Trophoblast cell (in vitro differentiated cells and primary cell): ENCODE measurements at regions not wholly inside any gene's neighbourhood (a gene's known extent, or its start where the extent isn't known, plus 50 kb on each side); places are given as distances from the start of the nearest gene placed in this dataset.
A peak's percentile ranks its signal among the peaks of the same experiment; 100 is the strongest.

Experiments used
- DNase-seq, 2 donors: peaks; one replicate each; pipeline ENCODE4 v3.0.0-alpha.2; 2016
- H2AFZ ChIP-seq: 2 replicates; pipeline ENCODE4 v1.6.1; 2013; ENCODE audit warnings: low read length, moderate library complexity, mild to moderate bottlenecking; ENCODE audit not compliant: insufficient read depth, poor library complexity
- H2AK5ac ChIP-seq: 2 replicates; pipeline ENCODE4 v1.6.1; 2013; ENCODE audit warnings: mild to moderate bottlenecking, low read length
- H2BK120ac ChIP-seq: 2 replicates; pipeline ENCODE4 v1.6.1; 2013; ENCODE audit warnings: low read length, mild to moderate bottlenecking, moderate library complexity; ENCODE audit not compliant: insufficient read depth, poor library complexity
- H2BK12ac ChIP-seq: 2 replicates; pipeline ENCODE4 v1.6.1; 2013; ENCODE audit warnings: mild to moderate bottlenecking, low read length, moderate library complexity
- H2BK5ac ChIP-seq: 2 replicates; pipeline ENCODE4 v1.6.1; 2013; ENCODE audit warnings: low read length, low read depth, moderate library complexity, mild to moderate bottlenecking; ENCODE audit not compliant: poor library complexity
- H3K14ac ChIP-seq: 2 replicates; pipeline ENCODE4 v1.6.1; 2013; ENCODE audit warnings: mild to moderate bottlenecking, low read length
- H3K18ac ChIP-seq: 2 replicates; pipeline ENCODE4 v1.6.1; 2013; ENCODE audit warnings: mild to moderate bottlenecking, low read length
- H3K23ac ChIP-seq: 2 replicates; pipeline ENCODE4 v1.6.1; 2013; ENCODE audit warnings: low read length
- H3K27ac ChIP-seq: 2 replicates; pipeline ENCODE4 v1.5.1; 2013; ENCODE audit warnings: low read depth, mild to moderate bottlenecking, inconsistent platforms, low read length, moderate library complexity
- H3K27me3 ChIP-seq: 2 replicates; pipeline ENCODE4 v1.6.1; 2013; ENCODE audit warnings: inconsistent platforms, mild to moderate bottlenecking, low read length, moderate library complexity; ENCODE audit not compliant: insufficient read depth
- H3K36me3 ChIP-seq, 2 experiments: 1 replicate in 1 of 2; 2 replicates in 1 of 2; pipeline ENCODE4 v1.6.1; 2013; ENCODE audit warnings: low read length in 2 of 2, mild to moderate bottlenecking in 2 of 2, moderate library complexity in 1 of 2; ENCODE audit not compliant: insufficient read depth in 2 of 2, control insufficient read depth in 1 of 2
- H3K4ac ChIP-seq: 2 replicates; pipeline ENCODE4 v1.6.1; 2013; ENCODE audit warnings: low read depth, mild to moderate bottlenecking, low read length, moderate library complexity
- H3K4me1 ChIP-seq, 2 experiments: 1 replicate in 1 of 2; 2 replicates in 1 of 2; pipeline ENCODE4 v1.6.1; 2013; ENCODE audit warnings: low read length in 2 of 2, mild to moderate bottlenecking in 2 of 2, moderate library complexity in 1 of 2; ENCODE audit not compliant: insufficient read depth in 2 of 2, control insufficient read depth in 1 of 2
- H3K4me2 ChIP-seq: 2 replicates; pipeline ENCODE4 v1.6.1; 2013; ENCODE audit warnings: inconsistent platforms, mild to moderate bottlenecking, low read length, moderate library complexity
- H3K4me3 ChIP-seq: 2 replicates; pipeline ENCODE4 v1.5.1; 2013; ENCODE audit warnings: mild to moderate bottlenecking, low read depth, low read length, inconsistent platforms
- H3K79me1 ChIP-seq: one replicate; pipeline ENCODE4 v1.6.1; 2013; ENCODE audit warnings: low read length
- H3K79me2 ChIP-seq: 2 replicates; pipeline ENCODE4 v1.6.1; 2013; ENCODE audit warnings: low read length, mild to moderate bottlenecking; ENCODE audit not compliant: control insufficient read depth, insufficient read depth, poor library complexity
- H3K9ac ChIP-seq: 2 replicates; pipeline ENCODE4 v1.6.1; 2013; ENCODE audit warnings: mild to moderate bottlenecking, low read length
- H3K9me3 ChIP-seq: 2 replicates; pipeline ENCODE4 v1.6.1; 2013; ENCODE audit warnings: low read depth, mild to moderate bottlenecking, control low read depth, inconsistent platforms, low read length; ENCODE audit not compliant: insufficient read depth
- H4K12ac ChIP-seq: 2 replicates; pipeline ENCODE4 v1.6.1; 2013; ENCODE audit warnings: low read depth, mild to moderate bottlenecking, low read length, moderate library complexity
- H4K8ac ChIP-seq: 2 replicates; pipeline ENCODE4 v1.6.1; 2013; ENCODE audit warnings: low read depth, mild to moderate bottlenecking, low read length, moderate library complexity
- H4K91ac ChIP-seq: one replicate; pipeline ENCODE4 v1.6.1; 2013; ENCODE audit warnings: low read depth, mild to moderate bottlenecking, low read length, moderate library complexity
- whole genome bisulfite sequencing: extraction: QIAGEN DNeasy Blood & Tissue Kit; methylation state at CpG from one replicate; pipeline ENCODE4 v1.1.7; 2013; ENCODE audit warnings: missing lambda C conversion rate; ENCODE audit not compliant: insufficient read length, insufficient coverage; ENCODE audit errors: extremely low coverage; 5-methylcytosine and 5-hydroxymethylcytosine counted together

DNA sequence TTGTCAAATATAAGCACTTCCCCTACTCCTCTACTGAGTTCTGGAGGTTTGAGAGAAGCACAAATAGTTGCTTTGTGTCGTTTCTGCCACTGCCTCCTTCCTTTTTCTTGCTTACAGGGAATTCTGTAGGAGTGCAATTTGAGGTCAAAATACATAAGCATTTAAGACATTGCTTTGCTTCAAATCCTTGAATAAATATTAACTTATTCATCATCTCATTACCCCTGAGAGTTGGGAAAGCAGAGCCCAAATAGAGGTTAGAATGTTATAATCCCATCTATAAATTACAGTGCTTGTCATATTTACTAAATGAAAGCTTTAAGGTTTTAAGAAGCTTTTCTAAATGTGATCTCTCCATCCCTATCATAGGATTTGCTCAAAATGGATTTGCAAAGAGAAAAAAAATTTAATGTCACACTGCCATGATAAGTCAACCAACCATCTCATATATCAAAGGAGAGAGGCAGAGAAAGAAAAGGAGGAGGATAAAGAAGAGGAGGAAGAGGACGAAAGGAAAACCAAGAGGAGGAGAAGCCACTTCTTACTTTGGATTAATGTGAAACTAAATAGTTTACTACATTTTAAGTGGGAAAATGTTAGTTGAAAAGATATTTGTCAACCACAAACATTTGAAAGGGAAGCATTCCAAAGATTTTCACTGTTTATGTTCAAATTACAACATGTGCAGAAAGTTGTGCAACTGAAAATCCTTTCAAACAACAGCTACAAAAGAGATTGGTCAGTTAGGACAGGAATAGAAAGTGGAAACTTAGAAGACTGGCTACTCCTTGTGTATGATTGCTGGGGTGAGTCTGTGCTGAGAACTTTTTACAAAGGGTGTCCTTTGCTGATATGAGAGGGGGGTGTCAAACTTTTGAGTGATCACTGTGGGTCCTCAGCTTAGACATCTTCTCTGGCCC lies 277.3 kb upstream of the FN1 start:
- peak in 1 of 2 donors; percentile 77 for DNase-seq
- Histone ChIP-seq H2BK5ac (peak overlapping the region; percentile 89), H2BK12ac (peak overlapping the region; percentile 67), H2AK5ac (peak overlapping the region; percentile 32), H4K91ac (peak overlapping the region; percentile 86), H2BK120ac (peak overlapping the region; percentile 54), H3K4ac (no peak overlapping the region), H4K8ac (peak overlapping the region; percentile 63), H2AFZ (no peak overlapping the region), H3K4me3 (no peak overlapping the region), H3K9me3 (no peaks in the 10 kb centered on the region), H3K4me1 (peaks cover 4 to 9% of the 10 kb centered on the region in 2 experiments), H3K23ac (no peak overlapping the region), H3K79me2 (peaks cover 4% of the 10 kb centered on the region), H3K4me2 (no peak overlapping the region), H3K9ac (no peak overlapping the region), H3K14ac (peak overlapping the region; percentile 71), H3K27me3 (no peaks in the 10 kb centered on the region), H3K18ac (no peak overlapping the region), H3K79me1 (peaks cover 27% of the 10 kb centered on the region), H3K36me3 (no peaks in the 10 kb centered on the region), H4K12ac (no peak overlapping the region), H3K27ac (peak overlapping the region; percentile 87)
- WGBS = no CpG with 5 or more reads among the region's 2 CpGs

DNA sequence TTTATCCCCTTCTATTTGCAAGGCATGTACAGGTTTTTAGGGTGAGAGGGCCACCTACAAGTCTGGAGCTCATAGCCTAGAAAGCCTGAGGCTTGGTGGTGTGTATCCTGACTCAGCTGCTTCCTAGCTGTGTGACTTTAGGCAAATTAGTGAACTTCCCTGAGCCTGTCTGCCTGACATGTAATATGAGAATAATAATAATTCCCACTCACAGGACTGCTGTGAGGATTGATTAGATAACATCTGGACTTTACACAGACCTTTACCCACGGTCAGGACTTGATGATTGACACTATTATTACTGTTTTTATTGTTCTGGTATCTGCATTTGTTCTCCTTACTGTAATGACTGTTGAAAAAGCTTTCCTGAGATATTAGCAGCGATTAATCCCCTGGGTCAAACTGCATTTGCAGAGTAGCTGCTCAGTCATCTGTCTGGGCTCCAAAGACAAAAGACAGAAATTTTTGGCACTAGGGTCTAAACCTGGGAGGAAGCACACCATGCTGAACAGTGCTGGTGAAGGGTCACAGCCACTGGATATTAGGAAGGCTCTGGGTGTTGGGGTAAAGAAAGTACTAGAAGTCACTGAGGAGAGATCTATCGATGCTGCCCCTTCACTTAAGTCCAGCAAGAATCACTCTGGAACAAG lies 276.5 kb upstream of the FN1 start:
- Histone ChIP-seq H2AK5ac (peak overlapping the region; percentile 32), H3K18ac (peak overlapping the region; percentile 73), H3K4me1 (peaks cover 0 to 9% of the 10 kb centered on the region in 2 experiments), H2BK12ac (peak overlapping the region; percentile 65), H3K36me3 (no peaks in the 10 kb centered on the region), H2BK5ac (peak overlapping the region; percentile 89), H4K8ac (peak overlapping the region; percentile 63), H2AFZ (no peak overlapping the region), H3K27ac (peak overlapping the region; percentile 87), H4K91ac (peak overlapping the region; percentile 86), H2BK120ac (peak overlapping the region; percentile 54), H3K27me3 (no peaks in the 10 kb centered on the region), H4K12ac (no peak overlapping the region), H3K4me2 (no peak overlapping the region), H3K9me3 (no peaks in the 10 kb centered on the region), H3K23ac (no peak overlapping the region), H3K4ac (peak overlapping the region; percentile 60), H3K79me2 (peaks cover 4% of the 10 kb centered on the region), H3K4me3 (no peak overlapping the region), H3K79me1 (peaks cover 23% of the 10 kb centered on the region), H3K14ac (peak overlapping the region; percentile 71), H3K9ac (no peak overlapping the region)
- no CpG with 5 or more reads among the region's 3 CpGs for WGBS
- no peak for DNase-seq

GRCh38 chr2:215711471-215712034 lies 275.7 kb upstream of the FN1 start:
- Histone ChIP-seq H3K18ac (no peak overlapping the region), H4K91ac (no peak overlapping the region), H3K79me2 (peaks cover 4% of the 10 kb centered on the region), H3K27ac (peak overlapping the region; percentile 87), H3K23ac (no peak overlapping the region), H2BK120ac (no peak overlapping the region), H3K27me3 (no peaks in the 10 kb centered on the region), H4K8ac (no peak overlapping the region), H2AK5ac (no peak overlapping the region), H3K9me3 (no peaks in the 10 kb centered on the region), H3K9ac (no peak overlapping the region), H2BK12ac (no peak overlapping the region), H3K4me3 (no peak overlapping the region), H2AFZ (no peak overlapping the region), H3K79me1 (peaks cover 21% of the 10 kb centered on the region), H4K12ac (no peak overlapping the region), H3K36me3 (no peaks in the 10 kb centered on the region), H3K4me1 (peaks cover 0 to 9% of the 10 kb centered on the region in 2 experiments), H3K4me2 (no peak overlapping the region), H3K14ac (no peak overlapping the region), H3K4ac (no peak overlapping the region), H2BK5ac (no peak overlapping the region)
- peak in 1 of 2 donors; percentile 54 for DNase-seq
- no CpG with 5 or more reads among the region's 2 CpGs for WGBS

DNA sequence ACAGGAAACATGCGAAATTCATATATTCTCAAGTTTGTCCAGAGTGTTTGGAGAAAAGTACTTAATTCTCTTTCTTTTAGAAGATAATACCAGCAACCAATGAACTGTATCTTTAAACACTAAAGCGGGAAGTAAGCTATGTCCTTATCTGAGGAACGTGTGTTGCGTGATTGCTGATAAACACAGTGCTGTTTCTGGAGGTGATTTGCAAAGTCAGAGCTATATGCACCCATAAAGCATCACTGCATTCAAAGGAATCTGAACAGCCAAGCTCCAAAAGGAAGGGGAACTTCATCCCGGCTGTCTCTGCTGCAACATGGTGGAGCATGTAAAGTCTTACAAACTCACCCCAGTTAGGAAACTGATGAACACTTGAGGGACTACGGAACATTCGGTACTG lies 271.7 kb upstream of the FN1 start:
- peak overlapping the region; percentile 7 for H4K91ac ChIP-seq
- peaks cover 2 to 6% of the 10 kb centered on the region in 2 experiments for H3K4me1 ChIP-seq
- no peak for DNase-seq
- H3K4me2 ChIP-seq = no peak overlapping the region
- H2BK120ac ChIP-seq = no peak overlapping the region
- H3K36me3 ChIP-seq = no peaks in the 10 kb centered on the region
- H3K4me3 ChIP-seq = no peak overlapping the region
- H3K27ac ChIP-seq = no peak overlapping the region
- no CpG with 5 or more reads among the region's 7 CpGs for WGBS
- no peak overlapping the region for H3K23ac ChIP-seq
- H4K8ac ChIP-seq = no peak overlapping the region
- H3K9me3 ChIP-seq = no peaks in the 10 kb centered on the region
- no peak overlapping the region for H2AFZ ChIP-seq
- H3K27me3 ChIP-seq = no peaks in the 10 kb centered on the region
- no peak overlapping the region for H3K9ac ChIP-seq
- no peak overlapping the region for H3K18ac ChIP-seq
- peak overlapping the region; percentile 73 for H2BK12ac ChIP-seq
- peaks cover 1% of the 10 kb centered on the region for H3K79me2 ChIP-seq
- peaks cover 13% of the 10 kb centered on the region for H3K79me1 ChIP-seq
- H2AK5ac ChIP-seq = no peak overlapping the region
- no peak overlapping the region for H3K4ac ChIP-seq
- no peak overlapping the region for H2BK5ac ChIP-seq
- H4K12ac ChIP-seq = no peak overlapping the region
- H3K14ac ChIP-seq = no peak overlapping the region
